Spleen (tissue), 7 donors: ENCODE measurements at regions not wholly inside any gene's neighbourhood (a gene's known extent, or its start where the extent isn't known, plus 50 kb on each side); places are given as distances from the start of the nearest gene placed in this dataset.
"Not testable (repeated sequence)": the region's sequence is repeated elsewhere in the genome, so short reads cannot be mapped to it uniquely, and the experiment has no call there.

Experiments
- CTCF ChIP-seq, 11 experiments: fragments of 200-600 bp in 7 of 11; fragments of 450-650 bp in 4 of 11; sonication (generic) in 4 of 11; IDR thresholded peaks in 8 of 11; conservative IDR thresholded peaks in 3 of 11; 1 replicate in 7 of 11; 2 replicates in 4 of 11; pipeline versions ENCODE4 v1.4.0 to v1.8.0; 2016 to 2021; ENCODE audit warnings: antibody characterized with exemption in 11 of 11, inconsistent platforms in 4 of 11, mild to moderate bottlenecking in 1 of 11
- POLR2A ChIP-seq, 3 donors: fragments of 450-650 bp; IDR thresholded peaks; one replicate each; pipeline ENCODE4 v1.5.1; 2017; ENCODE audit warnings: antibody characterized with exemption in 3 of 3, mild to moderate bottlenecking in 1 of 3
- POLR2AphosphoS5 ChIP-seq, 3 donors: sonication (generic); formaldehyde crosslinking; IDR thresholded peaks; one replicate each; pipeline ENCODE4 v1.5.1; 2017; ENCODE audit warnings: antibody characterized with exemption in 3 of 3
- donor health status: DM: no; HTN: no; CAD: no; lungs with moderate emphysema.
- donor health status: DM: no; HTN: no; CAD: no.
- donor health status: DM: no; HTN: no; CAD: no.

GRCh38 chr10:47656732-47657131 is 106.7 kb downstream of the SYT15B start:
- TF ChIP-seq CTCF (IDR thresholded peaks at IDR 0.05 in 8 of 11, conservative IDR thresholded peaks at IDR 0.05 in 3 of 11); POLR2A (IDR thresholded peaks at IDR 0.05); POLR2AphosphoS5 (IDR thresholded peaks at IDR 0.05): not testable (repeated sequence)
